GM21367 (cell line): ENCODE measurements at regions not wholly inside any gene's neighbourhood (a gene's known extent, or its start where the extent isn't known, plus 50 kb on each side); places are given as distances from the start of the nearest gene placed in this dataset.
"Not testable (repeated sequence)": the region's sequence is repeated elsewhere in the genome, so short reads cannot be mapped to it uniquely, and the experiment has no call there.

ENCODE experiments used
- ATAC-seq: cut with Tn5 transposase; IDR thresholded peaks from one replicate; pipeline ENCODE4 v1.9.1; 2021; ENCODE audit not compliant: unreplicated experiment

- ATAC-seq = no peak
These were observed 210.9 kb upstream of the TBX18 start for GRCh38 chr6:84975316-84975715.

- no peak for ATAC-seq
These were observed 209.2 kb upstream of the TBX18 start for GRCh38 chr6:84973606-84974005.

- ATAC-seq = no peak
These were observed 203.6 kb upstream of the TBX18 start for GRCh38 chr6:84967965-84968364.

GRCh38 chr6:84967389-84967788 is 203.0 kb upstream of the TBX18 start:
- ATAC-seq = no peak

- no peak for ATAC-seq
These were observed 188.8 kb upstream of the TBX18 start for GRCh38 chr6:84953111-84953755.

- ATAC-seq = not testable (repeated sequence)
These were observed 180.5 kb upstream of the TBX18 start for GRCh38 chr6:84944926-84945325.

- no peak for ATAC-seq
These were observed 179.5 kb upstream of the TBX18 start for GRCh38 chr6:84943905-84944304.

GRCh38 chr6:84941609-84942008 is 177.2 kb upstream of the TBX18 start:
- ATAC-seq = not testable (repeated sequence)

- no peak for ATAC-seq
These were observed 164.8 kb upstream of the TBX18 start for GRCh38 chr6:84929212-84929611.

GRCh38 chr6:84927551-84927950 is 163.2 kb upstream of the TBX18 start:
- no peak for ATAC-seq

- no peak for ATAC-seq
These were observed 162.1 kb upstream of the TBX18 start for GRCh38 chr6:84926189-84927155.

- ATAC-seq = no peak
These were observed 157.5 kb upstream of the TBX18 start for GRCh38 chr6:84921891-84922290.

- no peak for ATAC-seq
These were observed 155.6 kb upstream of the TBX18 start for GRCh38 chr6:84920021-84920420.

- ATAC-seq = no peak
These were observed 152.3 kb upstream of the TBX18 start for GRCh38 chr6:84916704-84917103.

- no peak for ATAC-seq
These were observed 148.3 kb upstream of the TBX18 start for GRCh38 chr6:84912472-84913322.

- no peak for ATAC-seq
These were observed 146.7 kb upstream of the TBX18 start for GRCh38 chr6:84910906-84911607.

GRCh38 chr6:84908304-84908904 is 144.0 kb upstream of the TBX18 start:
- no peak for ATAC-seq

- no peak for ATAC-seq
These were observed 142.1 kb upstream of the TBX18 start for GRCh38 chr6:84906514-84906913.

GRCh38 chr6:84905823-84906222 is 141.4 kb upstream of the TBX18 start:
- no peak for ATAC-seq

GRCh38 chr6:84902354-84902928 is 138.0 kb upstream of the TBX18 start:
- ATAC-seq = no peak
